B cell (primary cell): ENCODE measurements at regions not wholly inside any gene's neighbourhood (a gene's known extent, or its start where the extent isn't known, plus 50 kb on each side); places are given as distances from the start of the nearest gene placed in this dataset.

Experiments used
- ATAC-seq: fragments of 200-7000 bp; cut with Tn5 transposase; one replicate; pipeline ENCODE4 v1.10.0; 2021; ENCODE audit warnings: low read depth, mild to moderate bottlenecking, moderate number of reproducible peaks, moderate library complexity
- CTCF ChIA-PET: fragments of 350-600 bp; sonication (Branson Sonifier 250); formaldehyde crosslinking; loops from one replicate; lab custom pipeline; 2021; ENCODE audit warnings: antibody characterized with exemption, inconsistent platforms; lab: Charles Lee
- POLR2A ChIA-PET: fragments of 350-600 bp; sonication (Branson Sonifier 250); formaldehyde crosslinking; loops from one replicate; lab custom pipeline; 2021; ENCODE audit warnings: antibody characterized with exemption; lab: Charles Lee
- DNase-seq: peaks from one replicate; pipeline ENCODE4 v3.0.0; 2013
- H2AFZ ChIP-seq: 2 replicates; pipeline ENCODE4 v1.6.1; 2012; ENCODE audit warnings: mild to moderate bottlenecking, low read depth, low read length; ENCODE audit not compliant: insufficient read depth, poor library complexity, severe bottlenecking
- H3K27ac ChIP-seq, 2 donors: 1 replicate in 1 of 2; 2 replicates in 1 of 2; pipeline ENCODE4 v1.5.1; 2012 to 2013; ENCODE audit warnings: low read length in 2 of 2, mild to moderate bottlenecking in 2 of 2, moderate library complexity in 1 of 2
- H3K27me3 ChIP-seq, 4 experiments: fragments of 200-600 bp in 1 of 4; sonication (generic) in 1 of 4; replicated peaks in 1 of 4; 1 replicate in 2 of 4; 2 replicates in 2 of 4; pipeline versions ENCODE4 v1.6.1 to v1.7.0; 2013 to 2016; ENCODE audit warnings: low read length in 3 of 4, mild to moderate bottlenecking in 2 of 4, mixed read lengths in 1 of 4, moderate library complexity in 1 of 4; ENCODE audit not compliant: insufficient read depth in 4 of 4, control insufficient read depth in 3 of 4; ENCODE audit errors: control extremely low read depth in 1 of 4
- H3K36me3 ChIP-seq, 2 experiments: replicated peaks in 1 of 2; 1 replicate in 1 of 2; 2 replicates in 1 of 2; pipeline versions ENCODE4 v1.6.1 to v1.7.1; 2013; ENCODE audit warnings: low read length in 1 of 2; ENCODE audit not compliant: insufficient read depth in 2 of 2, control insufficient read depth in 1 of 2; ENCODE audit errors: control extremely low read depth in 1 of 2, extremely low read depth in 1 of 2
- H3K4me1 ChIP-seq, 2 donors: fragments of 200-600 bp in 1 of 2; sonication (generic) in 1 of 2; 1 replicate in 1 of 2; 2 replicates in 1 of 2; pipeline versions ENCODE4 v1.5.1 to v1.6.1; 2013 to 2017; ENCODE audit warnings: low read length in 2 of 2; ENCODE audit not compliant: control insufficient read depth in 2 of 2, insufficient read depth in 2 of 2
- H3K4me2 ChIP-seq: replicated peaks from 2 replicates; pipeline ENCODE3; 2012; ENCODE audit warnings: mild to moderate bottlenecking, low read depth, low read length; ENCODE audit not compliant: poor library complexity, severe bottlenecking
- H3K4me3 ChIP-seq, 5 experiments: fragments of 200-600 bp in 1 of 5; sonication (generic) in 1 of 5; 1 replicate in 3 of 5; 2 replicates in 2 of 5; pipeline versions ENCODE4 v1.5.1 to v1.7.0; 2011 to 2016; ENCODE audit warnings: low read length in 4 of 5, mild to moderate bottlenecking in 4 of 5, low read depth in 2 of 5, control low read depth in 1 of 5, moderate library complexity in 1 of 5; ENCODE audit not compliant: insufficient read depth in 1 of 5; ENCODE audit errors: control extremely low read depth in 1 of 5, extremely low read depth in 1 of 5
- H3K79me2 ChIP-seq: fragments of 200-600 bp; sonication (generic); one replicate; pipeline ENCODE4 v1.6.0; 2016; ENCODE audit warnings: low read length; ENCODE audit not compliant: control insufficient read depth, insufficient read depth
- H3K9ac ChIP-seq: fragments of 200-600 bp; sonication (generic); 2 replicates; pipeline ENCODE4 v1.6.1; 2017; ENCODE audit warnings: mild to moderate bottlenecking, low read length, moderate library complexity
- H3K9me3 ChIP-seq, 3 donors: one replicate each; pipeline versions ENCODE4 v1.6.1 to v1.7.1; 2013; ENCODE audit warnings: low read length in 2 of 3; ENCODE audit not compliant: control insufficient read depth in 2 of 3, insufficient read depth in 1 of 3; ENCODE audit errors: control extremely low read depth in 1 of 3
- H4K20me1 ChIP-seq: 2 replicates; pipeline ENCODE4 v1.6.0; 2012; ENCODE audit warnings: mild to moderate bottlenecking, low read length; ENCODE audit not compliant: insufficient read depth, control insufficient read depth, poor library complexity, severe bottlenecking
- H3K27ac Mint-ChIP-seq: one replicate; pipeline ENCODE4 v1.8.0; 2021; ENCODE audit warnings: mixed read lengths
- H3K27me3 Mint-ChIP-seq: one replicate; pipeline ENCODE4 v1.8.0; 2021; ENCODE audit warnings: mixed read lengths
- H3K4me1 Mint-ChIP-seq: one replicate; pipeline ENCODE4 v1.8.0; 2021; ENCODE audit warnings: mixed read lengths
- H3K4me3 Mint-ChIP-seq: one replicate; pipeline ENCODE4 v1.8.0; 2021; ENCODE audit warnings: mixed read lengths
- H3K9me3 Mint-ChIP-seq: one replicate; pipeline ENCODE4 v1.8.0; 2022; ENCODE audit warnings: mixed read lengths; ENCODE audit not compliant: insufficient read depth
- EZH2 ChIP-seq: IDR thresholded peaks from 2 replicates; pipeline ENCODE4 v1.6.1; 2012; ENCODE audit warnings: borderline replicate concordance, low read depth, mild to moderate bottlenecking, moderate library complexity, low read length; ENCODE audit not compliant: insufficient read depth, poor library complexity, severe bottlenecking
- WGBS: methylation state at CpG from one replicate; pipeline ENCODE4 v1.1.5; 2013; ENCODE audit warnings: missing lambda C conversion rate; ENCODE audit not compliant: insufficient coverage; 5-methylcytosine and 5-hydroxymethylcytosine counted together
- intact Hi-C: fragments of 100-400 bp; cut with micrococcal nuclease; formaldehyde crosslinking; loops from one replicate; pipeline ENCODE4 v1.10.0; 2022
- TF ChIP-seq, protein P1 (sequence below): fragments of 200-600 bp; IDR thresholded peaks from one replicate; pipeline ENCODE4 v1.8.0; 2022; ENCODE audit warnings: antibody characterized with exemption, mild to moderate bottlenecking

DNA sequence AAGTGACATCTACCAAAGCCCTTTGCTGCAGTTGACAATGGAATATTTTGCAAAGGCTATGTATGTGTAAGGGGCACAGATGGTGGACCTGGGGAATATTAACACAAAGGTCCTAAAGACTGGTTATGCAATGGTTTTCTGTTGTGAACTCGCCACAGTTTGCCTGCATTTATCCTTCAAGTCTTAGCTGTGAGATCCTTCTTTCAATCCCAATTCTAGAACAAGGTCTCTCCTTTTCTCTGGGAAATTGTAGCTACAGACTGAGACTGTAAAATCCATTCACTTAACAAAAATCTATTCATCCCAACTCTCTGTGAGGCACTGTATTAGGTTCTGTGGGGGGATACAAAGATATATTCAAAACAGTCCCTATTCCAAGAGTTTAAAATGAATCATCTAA lies 250.4 kb downstream of the GPM6A start:
- ChIA-PET CTCF (no interaction called here), POLR2A (no interaction called here)
- Histone ChIP-seq H3K4me2 (no peak overlapping the region), H3K36me3 (no peaks in the 10 kb centered on the region), H3K9ac (no peak overlapping the region), H3K9me3 (no peaks in the 10 kb centered on the region), H3K27me3 (no peaks in the 10 kb centered on the region), H3K4me3 (no peak overlapping the region), H3K79me2 (no peaks in the 10 kb centered on the region), H3K4me1 (no peaks in the 10 kb centered on the region), H4K20me1 (no peaks in the 10 kb centered on the region), H2AFZ (no peak overlapping the region), H3K27ac (no peak overlapping the region)
- H3K27me3 Mint-ChIP-seq, result no peaks in the 10 kb centered on the region
- 100% methylated on average over 1 of the region's 1 CpG for WGBS
- ATAC-seq, result no peak
- no peaks in the 10 kb centered on the region for H3K9me3 Mint-ChIP-seq
- no peak for DNase-seq
- H3K27ac Mint-ChIP-seq, result no peak overlapping the region
- no peak overlapping the region for H3K4me3 Mint-ChIP-seq
- intact Hi-C loops, result no loop called here
- TF ChIP-seq, protein P1, sequence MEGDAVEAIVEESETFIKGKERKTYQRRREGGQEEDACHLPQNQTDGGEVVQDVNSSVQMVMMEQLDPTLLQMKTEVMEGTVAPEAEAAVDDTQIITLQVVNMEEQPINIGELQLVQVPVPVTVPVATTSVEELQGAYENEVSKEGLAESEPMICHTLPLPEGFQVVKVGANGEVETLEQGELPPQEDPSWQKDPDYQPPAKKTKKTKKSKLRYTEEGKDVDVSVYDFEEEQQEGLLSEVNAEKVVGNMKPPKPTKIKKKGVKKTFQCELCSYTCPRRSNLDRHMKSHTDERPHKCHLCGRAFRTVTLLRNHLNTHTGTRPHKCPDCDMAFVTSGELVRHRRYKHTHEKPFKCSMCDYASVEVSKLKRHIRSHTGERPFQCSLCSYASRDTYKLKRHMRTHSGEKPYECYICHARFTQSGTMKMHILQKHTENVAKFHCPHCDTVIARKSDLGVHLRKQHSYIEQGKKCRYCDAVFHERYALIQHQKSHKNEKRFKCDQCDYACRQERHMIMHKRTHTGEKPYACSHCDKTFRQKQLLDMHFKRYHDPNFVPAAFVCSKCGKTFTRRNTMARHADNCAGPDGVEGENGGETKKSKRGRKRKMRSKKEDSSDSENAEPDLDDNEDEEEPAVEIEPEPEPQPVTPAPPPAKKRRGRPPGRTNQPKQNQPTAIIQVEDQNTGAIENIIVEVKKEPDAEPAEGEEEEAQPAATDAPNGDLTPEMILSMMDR, result no peak
- no peak for TF ChIP-seq EZH2
- H3K4me1 Mint-ChIP-seq, result peaks cover 4% of the 10 kb centered on the region

DNA sequence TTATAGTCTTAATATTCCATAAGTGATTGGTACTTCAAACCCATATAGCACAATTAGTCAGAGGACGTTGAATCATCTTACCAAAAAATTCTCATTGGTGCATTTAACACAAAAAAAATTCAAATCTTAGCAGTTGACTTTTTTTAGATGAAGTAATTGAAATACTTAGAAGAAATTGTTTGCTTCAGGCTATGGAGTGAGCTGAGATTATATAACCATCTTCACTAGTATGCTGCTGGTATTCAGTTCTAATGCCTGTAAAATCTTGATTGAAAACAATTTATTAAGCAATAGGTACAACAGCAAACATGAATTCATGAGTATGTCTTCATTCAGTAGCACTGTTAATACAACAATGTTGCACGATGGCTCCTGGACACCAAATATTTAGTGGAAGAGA lies 250.0 kb downstream of the GPM6A start:
- H3K9me3 ChIP-seq, result no peaks in the 10 kb centered on the region
- no peaks in the 10 kb centered on the region for H3K36me3 ChIP-seq
- no peaks in the 10 kb centered on the region for H3K27me3 ChIP-seq
- no peaks in the 10 kb centered on the region for H3K4me1 ChIP-seq
- no peak overlapping the region for H2AFZ ChIP-seq
- no peaks in the 10 kb centered on the region for H3K79me2 ChIP-seq
- TF ChIP-seq EZH2, result no peak
- TF ChIP-seq, protein P1, result no peak
- Mint-ChIP-seq H3K4me3 (no peak overlapping the region), H3K27ac (no peak overlapping the region), H3K9me3 (no peaks in the 10 kb centered on the region), H3K4me1 (peaks cover 4% of the 10 kb centered on the region), H3K27me3 (no peaks in the 10 kb centered on the region)
- no peak overlapping the region for H3K27ac ChIP-seq
- H3K9ac ChIP-seq, result no peak overlapping the region
- WGBS, result no CpG with 5 or more reads among the region's 2 CpGs
- no peak overlapping the region for H3K4me3 ChIP-seq
- ATAC-seq (no peak), DNase-seq (no peak)
- H3K4me2 ChIP-seq, result no peak overlapping the region
- ChIA-PET POLR2A (no interaction called here), CTCF (no interaction called here)
- no peaks in the 10 kb centered on the region for H4K20me1 ChIP-seq
- intact Hi-C loops, result no loop called here
